Keratinocyte (primary cell): ENCODE measurements at regions not wholly inside any gene's neighbourhood (a gene's known extent, or its start where the extent isn't known, plus 50 kb on each side); places are given as distances from the start of the nearest gene placed in this dataset.

Experiments used
- EZH2 ChIP-seq: IDR thresholded peaks from one replicate; pipeline ENCODE4 v1.6.1; 2012; ENCODE audit warnings: inconsistent platforms, mild to moderate bottlenecking, low read length, moderate library complexity
- TF ChIP-seq, protein P1 (sequence below), 3 experiments: IDR thresholded peaks in 1 of 3; conservative IDR thresholded peaks in 1 of 3; optimal IDR thresholded peaks in 1 of 3; 2 replicates in 2 of 3; 3 replicates in 1 of 3; pipeline versions ENCODE3 to v1.5.1; 2011; ENCODE audit warnings: low read length in 3 of 3, mild to moderate bottlenecking in 3 of 3, moderate library complexity in 2 of 3, control low read depth in 1 of 3, inconsistent platforms in 1 of 3; ENCODE audit not compliant: insufficient read depth in 2 of 3; ENCODE audit errors: extremely low read depth in 1 of 3

DNA sequence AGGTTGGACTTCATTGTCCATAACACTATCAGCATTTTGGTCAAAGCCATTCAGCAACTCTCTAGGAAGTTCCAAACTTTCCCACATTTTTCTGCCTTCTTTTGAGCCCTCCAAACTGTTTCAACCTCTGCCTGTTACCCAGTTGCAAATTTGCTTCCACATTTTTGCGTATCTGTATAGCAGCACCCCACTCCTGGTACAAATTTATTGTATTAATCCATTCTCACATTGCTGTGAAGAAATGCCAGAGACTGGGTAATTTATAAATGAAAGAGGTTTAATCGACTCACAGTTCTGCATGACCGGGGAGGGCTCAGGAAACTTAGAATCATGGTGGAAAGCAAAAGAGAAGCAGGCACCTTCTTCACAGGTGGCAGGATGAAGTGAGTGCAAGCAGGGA, 198.8 kb downstream of the MTERF1 start:
- TF ChIP-seq, protein P1, sequence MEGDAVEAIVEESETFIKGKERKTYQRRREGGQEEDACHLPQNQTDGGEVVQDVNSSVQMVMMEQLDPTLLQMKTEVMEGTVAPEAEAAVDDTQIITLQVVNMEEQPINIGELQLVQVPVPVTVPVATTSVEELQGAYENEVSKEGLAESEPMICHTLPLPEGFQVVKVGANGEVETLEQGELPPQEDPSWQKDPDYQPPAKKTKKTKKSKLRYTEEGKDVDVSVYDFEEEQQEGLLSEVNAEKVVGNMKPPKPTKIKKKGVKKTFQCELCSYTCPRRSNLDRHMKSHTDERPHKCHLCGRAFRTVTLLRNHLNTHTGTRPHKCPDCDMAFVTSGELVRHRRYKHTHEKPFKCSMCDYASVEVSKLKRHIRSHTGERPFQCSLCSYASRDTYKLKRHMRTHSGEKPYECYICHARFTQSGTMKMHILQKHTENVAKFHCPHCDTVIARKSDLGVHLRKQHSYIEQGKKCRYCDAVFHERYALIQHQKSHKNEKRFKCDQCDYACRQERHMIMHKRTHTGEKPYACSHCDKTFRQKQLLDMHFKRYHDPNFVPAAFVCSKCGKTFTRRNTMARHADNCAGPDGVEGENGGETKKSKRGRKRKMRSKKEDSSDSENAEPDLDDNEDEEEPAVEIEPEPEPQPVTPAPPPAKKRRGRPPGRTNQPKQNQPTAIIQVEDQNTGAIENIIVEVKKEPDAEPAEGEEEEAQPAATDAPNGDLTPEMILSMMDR (optimal IDR thresholded peaks at IDR 0.05 in 1 of 3, IDR thresholded peaks at IDR 0.05 in 1 of 3, conservative IDR thresholded peaks at IDR 0.05 in 1 of 3; ENCODE audit: extremely low read depth in 1 of 3, insufficient read depth in 2 of 3, low read length in 3 of 3), result no peak
- TF ChIP-seq EZH2, result no peak
